ENCODE measurements at regions not wholly inside any gene's neighbourhood (a gene's known extent, or its start where the extent isn't known, plus 50 kb on each side); places are given as distances from the start of the nearest gene placed in this dataset.

- TF ChIP-seq ZBED4 (CRISPR knock-in tag; IDR thresholded peaks at IDR 0.05; ENCODE audit: borderline replicate concordance) (0 out of 2 replicates have a peak, but pooled peaks have one; percentile 8), KLF16 (CRISPR knock-in tag; IDR thresholded peaks at IDR 0.05) (0 out of 4 replicates have a peak, but pooled peaks of 1 of the 2 experiments have one; percentile 4), NFE2L1 (CRISPR knock-in tag; IDR thresholded peaks at IDR 0.05; ENCODE audit: borderline replicate concordance) (no peak), BORCS8-MEF2B (CRISPR knock-in tag; IDR thresholded peaks at IDR 0.05) (no peak), XBP1 (CRISPR knock-in tag; IDR thresholded peaks at IDR 0.05) (no peak), SP2 (CRISPR knock-in tag; IDR thresholded peaks at IDR 0.05) (no peak), MYPOP (CRISPR knock-in tag; IDR thresholded peaks at IDR 0.05) (no peak), IRF9 (CRISPR knock-in tag; IDR thresholded peaks at IDR 0.05; ENCODE audit: borderline replicate concordance) (no peak), TRIM22 (IDR thresholded peaks at IDR 0.05) (no peak), ZNF44 (CRISPR knock-in tag; IDR thresholded peaks at IDR 0.05) (no peak)
Measured at GRCh38 chr6:27631609-27631916, 158.7 kb upstream of the ZNF184 start (continued).

Data from HepG2 (cell line).